Islet precursor cell (in vitro differentiated cells): ENCODE measurements at regions not wholly inside any gene's neighbourhood (a gene's known extent, or its start where the extent isn't known, plus 50 kb on each side); places are given as distances from the start of the nearest gene placed in this dataset.

Experiments
- DNase-seq: peaks from one replicate; pipeline ENCODE4 v3.0.0-alpha.2; 2018

- no peak for DNase-seq
Observed at GRCh38 chr5:14965815-14966214, 94.2 kb upstream of the ANKH start.

DNA sequence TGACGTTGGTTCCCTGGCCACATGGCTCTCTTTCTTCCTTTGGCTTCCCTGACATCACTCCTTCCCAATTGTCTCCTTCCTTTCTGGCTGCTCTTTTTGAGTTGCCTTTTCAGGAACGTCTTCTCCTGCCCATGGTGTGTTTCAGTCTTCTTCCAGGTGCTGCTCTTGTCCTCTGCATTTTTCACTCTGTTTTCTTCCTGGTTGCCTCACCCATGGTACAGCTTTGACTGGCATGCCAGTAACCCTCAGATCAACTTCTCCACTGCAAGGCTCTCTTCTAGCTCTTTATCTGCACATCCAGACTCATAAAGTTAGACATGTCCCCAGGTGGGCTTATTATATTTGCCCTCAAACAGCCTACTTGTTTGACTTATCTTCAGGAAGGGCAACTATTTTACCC lies 91.0 kb upstream of the ANKH start:
- DNase-seq: no peak

- no peak for DNase-seq
Observed at GRCh38 chr5:14960120-14960462, 88.5 kb upstream of the ANKH start.

GRCh38 chr5:14959399-14960119 lies 88.0 kb upstream of the ANKH start:
- no peak for DNase-seq

- DNase-seq: no peak
Observed at GRCh38 chr5:14958188-14958587, 86.6 kb upstream of the ANKH start.

- peak; percentile 77 for DNase-seq
Observed at GRCh38 chr5:14956423-14957046, 85.0 kb upstream of the ANKH start.

DNA sequence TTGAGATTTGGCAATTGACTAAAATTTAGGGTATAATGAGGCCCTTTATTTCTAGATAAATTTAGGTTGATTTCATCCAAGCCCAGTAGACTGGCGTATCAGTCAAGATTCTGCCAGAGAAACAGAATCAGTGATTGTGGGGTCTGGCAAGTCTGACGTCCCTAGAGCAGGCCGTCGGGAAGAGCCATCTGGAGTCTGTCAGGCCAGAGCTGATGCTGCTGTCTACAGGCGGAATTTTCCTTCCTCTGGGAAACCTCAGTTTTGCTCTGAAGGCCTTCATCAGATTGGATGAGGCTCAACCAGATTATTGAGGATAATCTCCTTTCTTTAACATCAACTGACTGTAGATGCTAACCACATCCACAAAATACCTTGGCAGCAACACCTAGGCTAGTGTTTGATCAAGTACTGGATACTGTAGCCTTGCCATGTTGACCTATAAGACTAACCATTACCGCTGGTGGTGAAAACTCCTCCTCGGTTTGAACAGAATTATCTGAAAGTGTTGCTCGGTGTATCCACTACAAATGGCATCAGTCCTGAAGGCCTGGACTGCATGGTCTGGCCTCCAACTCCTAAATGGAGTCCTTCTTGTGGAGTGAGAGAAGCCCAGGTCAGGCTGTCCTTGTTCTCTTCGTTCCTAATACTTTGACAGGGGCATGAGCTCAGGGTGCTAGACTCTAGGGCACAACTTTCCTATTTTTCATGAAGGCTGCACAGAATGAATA lies 83.2 kb upstream of the ANKH start:
- peak; percentile 71 for DNase-seq

DNA sequence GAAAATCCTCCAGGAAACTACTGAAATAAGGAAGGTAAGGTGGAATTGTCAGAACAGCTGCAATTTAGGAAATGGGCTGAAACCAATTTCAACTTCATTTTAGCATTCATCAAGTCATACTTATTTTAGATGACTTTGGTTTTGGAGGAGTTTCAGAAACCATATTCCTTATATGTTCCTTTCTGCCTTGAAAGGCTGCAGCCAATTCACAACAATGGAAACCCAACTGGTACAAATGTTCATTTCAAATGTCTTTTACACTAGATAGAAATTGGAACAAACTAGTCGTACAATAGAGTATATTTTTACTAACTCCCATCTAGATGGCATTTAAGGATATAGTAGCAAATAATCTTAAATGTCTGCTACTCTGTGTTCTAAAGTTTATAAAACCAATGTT lies 82.6 kb upstream of the ANKH start:
- no peak for DNase-seq

GRCh38 chr5:14953075-14953607 lies 81.6 kb upstream of the ANKH start:
- peak; percentile 63 for DNase-seq

- DNase-seq: no peak
Observed at GRCh38 chr5:14948383-14948782, 76.8 kb upstream of the ANKH start.

DNA sequence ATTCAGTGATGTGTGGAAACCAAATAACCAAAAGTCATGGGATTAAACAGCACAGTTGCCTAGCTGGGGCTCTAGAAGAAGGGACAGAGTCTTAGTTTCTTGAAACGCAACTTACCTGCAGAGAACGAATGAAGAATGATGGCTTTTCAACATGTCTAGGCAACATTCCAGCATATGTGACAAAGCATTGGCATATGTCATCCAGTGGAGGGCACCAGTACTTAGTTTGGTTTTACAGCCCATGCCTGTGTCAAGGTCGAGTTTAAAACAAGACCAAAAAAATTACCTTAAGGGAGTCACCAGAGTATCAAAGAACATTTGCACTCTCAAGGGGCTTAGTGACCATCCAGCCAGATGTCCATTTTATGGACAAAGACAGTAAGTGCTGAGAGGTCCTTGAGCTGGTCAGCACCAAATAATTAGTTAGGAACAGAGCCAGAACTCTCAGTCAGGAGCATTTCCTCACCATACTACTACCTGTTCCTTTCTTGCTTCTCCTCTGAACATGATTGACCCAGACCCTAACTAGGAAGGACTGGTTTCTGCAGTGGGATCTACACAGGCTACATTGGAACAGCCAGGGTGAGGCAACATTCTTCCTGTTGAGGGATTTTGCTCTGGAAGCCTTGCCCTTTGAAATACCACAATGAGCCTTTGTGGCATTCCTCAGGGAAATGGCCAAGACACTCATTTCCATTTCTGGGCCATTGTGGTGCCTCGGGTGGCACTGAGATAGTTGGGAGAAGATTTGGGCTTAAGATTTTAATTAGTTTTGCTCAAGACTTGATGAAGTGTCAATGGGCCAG lies 75.4 kb upstream of the ANKH start:
- DNase-seq: no peak

DNA sequence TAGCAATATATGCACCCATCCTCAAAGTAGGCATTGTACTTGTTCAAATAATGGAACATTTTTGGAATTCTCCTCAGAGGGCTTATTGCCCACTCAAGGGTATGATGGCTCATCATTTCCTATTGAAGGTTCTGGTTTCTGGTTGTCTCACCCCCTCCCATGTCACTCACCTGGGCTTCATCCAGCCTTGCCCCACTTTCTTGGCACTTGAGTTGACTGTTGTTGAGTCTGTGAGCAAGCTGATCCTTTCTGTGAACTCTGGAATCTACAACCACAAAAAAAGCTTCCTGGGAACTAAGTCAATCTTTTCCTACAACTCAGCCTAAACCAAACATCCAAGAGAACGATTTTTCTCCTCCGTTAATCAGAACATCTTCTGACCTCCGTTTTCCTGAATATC lies 73.9 kb upstream of the ANKH start:
- no peak for DNase-seq

- DNase-seq: no peak
Observed at GRCh38 chr5:14944996-14945395, 73.4 kb upstream of the ANKH start.

- DNase-seq: no peak
Observed at GRCh38 chr5:14944350-14944739, 72.8 kb upstream of the ANKH start.

DNA sequence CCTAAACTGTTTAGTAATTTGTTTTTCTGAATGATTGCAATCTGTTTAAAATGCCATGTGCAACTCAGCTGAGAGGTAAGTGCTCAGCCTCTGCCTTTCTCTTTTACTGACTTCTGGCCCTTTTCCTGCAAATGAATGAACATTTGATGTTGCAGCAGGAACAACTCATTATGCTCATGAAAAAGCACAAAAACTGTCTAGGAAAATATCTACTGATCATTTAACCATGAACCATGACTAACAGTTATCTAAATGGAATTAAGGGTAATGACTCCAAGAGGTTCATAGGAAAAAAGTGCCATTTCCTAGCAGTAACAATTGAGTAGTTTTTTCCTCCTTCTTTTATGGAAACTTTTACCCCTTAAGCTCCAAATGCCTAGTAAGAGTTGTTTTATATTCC lies 70.6 kb upstream of the ANKH start:
- no peak for DNase-seq

- no peak for DNase-seq
Observed at GRCh38 chr5:14937254-14937653, 65.7 kb upstream of the ANKH start.

DNA sequence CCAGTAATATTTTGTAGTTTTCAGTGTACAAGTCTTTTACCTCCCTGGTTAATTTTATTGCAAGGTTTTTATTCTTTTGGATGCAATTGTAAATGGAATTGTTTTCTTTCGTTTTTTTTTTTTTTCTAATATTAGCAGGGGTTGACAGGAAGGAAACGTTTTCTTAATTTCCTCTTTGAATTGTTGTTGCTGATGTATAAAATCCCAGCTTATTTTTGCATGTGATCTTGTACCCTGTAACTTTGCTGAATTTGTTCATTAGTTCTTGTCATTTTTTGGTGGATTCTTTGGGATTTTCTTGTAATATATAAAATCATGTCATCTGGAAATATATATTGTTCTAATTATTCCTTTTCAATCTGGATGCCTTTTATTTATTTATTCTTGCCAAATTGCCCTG lies 65.0 kb upstream of the ANKH start:
- no peak for DNase-seq

DNA sequence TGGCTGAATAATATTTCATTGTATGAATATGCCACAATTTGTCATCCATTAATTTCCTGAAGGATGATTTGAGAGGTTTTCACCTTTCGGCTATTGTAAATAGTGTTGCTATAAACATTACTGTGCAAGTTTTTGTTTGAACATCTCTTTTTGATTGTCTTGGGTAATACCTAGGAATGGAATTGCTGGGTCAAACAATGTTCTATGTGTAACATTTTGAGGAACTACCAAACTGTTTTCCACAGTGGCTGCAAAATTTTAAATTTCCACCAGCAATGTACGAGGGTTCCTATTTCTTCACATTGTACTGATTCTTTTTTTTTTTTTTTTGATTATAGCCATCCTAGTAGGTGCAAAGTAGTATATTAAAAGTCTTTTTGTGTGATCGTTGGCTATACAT lies 63.8 kb upstream of the ANKH start:
- DNase-seq: no peak

DNA sequence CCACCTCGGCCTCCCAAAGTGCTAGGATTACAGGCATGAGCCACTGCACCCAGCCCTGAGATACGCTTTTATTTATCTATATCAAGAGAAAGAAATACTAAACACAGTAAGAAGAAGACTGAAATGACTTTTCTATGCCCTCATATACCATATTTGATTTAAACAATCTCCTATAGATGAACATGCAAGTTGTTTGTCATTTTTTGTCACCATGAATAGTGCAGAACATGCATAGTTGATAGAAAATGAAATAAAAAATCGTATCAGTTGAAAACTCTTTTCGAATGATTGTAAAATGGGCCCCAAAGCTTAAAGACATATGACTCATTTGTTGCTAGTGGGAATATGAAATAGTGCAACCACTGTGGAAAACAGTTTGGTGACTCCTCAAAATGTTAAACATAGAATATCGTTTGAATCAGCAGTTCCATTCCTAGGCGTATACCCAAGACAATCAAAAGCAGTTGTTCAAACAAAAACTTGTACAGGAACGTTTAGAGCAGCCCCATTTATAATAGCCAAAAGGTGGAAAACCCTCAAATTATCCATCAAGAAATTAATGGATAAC lies 61.4 kb upstream of the ANKH start:
- no peak for DNase-seq

GRCh38 chr5:14930486-14930885 lies 58.9 kb upstream of the ANKH start:
- DNase-seq: no peak

GRCh38 chr5:14929293-14930065 lies 57.9 kb upstream of the ANKH start:
- no peak for DNase-seq

DNA sequence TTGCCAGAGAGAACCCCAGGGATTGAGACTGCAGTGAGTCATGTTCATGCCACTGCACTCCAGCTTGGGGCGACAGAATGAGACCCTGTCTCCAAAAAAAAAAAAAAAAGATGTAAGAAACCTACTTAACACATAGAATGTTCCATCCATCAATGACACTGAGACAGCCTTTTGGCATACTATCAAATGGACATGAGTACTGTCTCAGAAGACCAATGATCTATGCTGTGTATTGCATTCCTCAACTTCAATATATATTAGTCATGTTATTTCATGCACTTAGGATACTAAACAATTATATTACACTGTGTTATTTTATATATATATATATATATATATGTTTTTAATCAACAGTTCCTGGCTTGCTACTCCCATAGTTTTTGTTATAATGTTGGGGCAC lies 57.1 kb upstream of the ANKH start:
- DNase-seq: no peak
